Erythroblast (primary cell): ENCODE measurements at regions not wholly inside any gene's neighbourhood (a gene's known extent, or its start where the extent isn't known, plus 50 kb on each side); places are given as distances from the start of the nearest gene placed in this dataset.

Experiments used
- GATA1 ChIP-seq: IDR thresholded peaks from 2 replicates; pipeline ENCODE4 v1.6.1; 2011; ENCODE audit warnings: low read depth, mild to moderate bottlenecking, control low read depth, low read length, moderate library complexity
- POLR2A ChIP-seq: IDR thresholded peaks from 2 replicates; pipeline ENCODE4 v1.6.1; 2011; ENCODE audit warnings: mild to moderate bottlenecking, low read length

DNA sequence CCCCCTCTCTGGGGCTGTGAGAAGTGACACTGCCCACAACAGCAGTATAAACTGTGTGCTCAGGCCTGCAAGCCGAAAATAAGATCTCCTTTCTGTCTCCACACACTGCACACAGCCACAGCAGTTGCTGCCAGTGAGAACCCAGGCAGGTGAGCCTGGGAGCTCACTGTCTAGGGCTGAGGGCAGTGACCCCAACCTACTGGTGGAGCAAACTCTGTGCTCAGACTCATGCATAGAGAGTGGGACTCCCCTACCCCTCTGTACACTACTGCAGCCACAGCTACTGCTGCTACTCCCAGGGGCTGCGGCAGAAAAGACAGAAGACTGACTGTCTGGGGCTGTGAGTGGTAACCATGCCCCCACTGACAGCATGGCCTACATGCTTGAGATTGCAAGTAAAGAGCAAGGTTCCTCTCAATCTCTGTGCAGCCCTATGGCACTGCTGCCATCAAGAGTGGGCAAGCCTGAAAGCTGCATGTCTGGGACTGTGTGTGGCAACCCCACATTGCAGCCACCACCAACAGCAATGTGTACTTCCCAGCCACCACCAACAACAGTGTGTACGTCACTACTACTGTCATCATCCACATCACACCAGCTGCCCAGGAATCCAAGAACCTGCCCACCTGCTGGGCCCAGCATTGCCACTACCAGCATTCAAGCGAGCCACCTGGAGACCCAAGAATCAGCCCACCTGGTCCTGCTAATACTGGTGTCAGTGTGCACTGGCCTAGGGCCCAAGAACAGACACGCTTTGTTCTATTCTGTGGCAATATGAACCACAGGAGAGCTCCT is 226.1 kb downstream of the XPNPEP1 start:
- TF ChIP-seq POLR2A = no peak
- TF ChIP-seq GATA1 = no peak
